OCI-LY1 (cell line): ENCODE measurements at regions not wholly inside any gene's neighbourhood (a gene's known extent, or its start where the extent isn't known, plus 50 kb on each side); places are given as distances from the start of the nearest gene placed in this dataset.

ENCODE experiments used
- H2AFZ ChIP-seq: fragments of 200-600 bp; sonication (generic), shearing (Covaris generic); 2 replicates; pipeline ENCODE4 v1.6.0; 2014; ENCODE audit warnings: antibody characterized with exemption, mild to moderate bottlenecking, low read length
- H3F3A ChIP-seq: fragments of 200-600 bp; sonication (generic), shearing (Covaris generic); 2 replicates; pipeline ENCODE4 v1.6.0; 2014; ENCODE audit warnings: mild to moderate bottlenecking, antibody characterized with exemption, low read length, moderate library complexity; ENCODE audit not compliant: insufficient read depth
- H3K27ac ChIP-seq: fragments of 200-600 bp; sonication (generic); 2 replicates; pipeline ENCODE4 v1.5.1; 2014; ENCODE audit warnings: low read length, mixed run types, mild to moderate bottlenecking, low read depth; ENCODE audit not compliant: poor library complexity, severe bottlenecking
- H3K27me3 ChIP-seq: fragments of 200-600 bp; sonication (generic); 2 replicates; pipeline ENCODE4 v1.6.0; 2014; ENCODE audit warnings: antibody characterized with exemption, mild to moderate bottlenecking, low read length, moderate library complexity; ENCODE audit not compliant: insufficient read depth
- H3K36me3 ChIP-seq: fragments of 200-600 bp; sonication (generic); 2 replicates; pipeline ENCODE4 v1.6.1; 2014; ENCODE audit warnings: mild to moderate bottlenecking, antibody characterized with exemption, low read length, moderate library complexity, mixed read lengths; ENCODE audit not compliant: insufficient read depth
- H3K4me1 ChIP-seq: fragments of 200-600 bp; sonication (generic); 2 replicates; pipeline ENCODE4 v1.5.1; 2014; ENCODE audit warnings: mild to moderate bottlenecking, low read length, moderate library complexity; ENCODE audit not compliant: insufficient read depth, severe bottlenecking
- H3K4me2 ChIP-seq: fragments of 200-600 bp; sonication (generic), shearing (Covaris generic); 2 replicates; pipeline ENCODE4 v1.6.1; 2014; ENCODE audit warnings: low read length
- H3K4me3 ChIP-seq: fragments of 200-600 bp; sonication (generic); 2 replicates; pipeline ENCODE4 v1.5.1; 2014; ENCODE audit warnings: low read length, low read depth, mild to moderate bottlenecking, mixed read lengths; ENCODE audit not compliant: poor library complexity, severe bottlenecking
- H3K79me2 ChIP-seq: fragments of 200-600 bp; shearing (Covaris generic); 2 replicates; pipeline ENCODE4 v1.6.1; 2016; ENCODE audit warnings: mixed run types, low read length, mixed read lengths; ENCODE audit not compliant: insufficient read depth
- H3K9ac ChIP-seq: fragments of 200-600 bp; sonication (generic), shearing (Covaris generic); 2 replicates; pipeline ENCODE4 v1.6.1; 2014; ENCODE audit warnings: mild to moderate bottlenecking, low read length, mixed read lengths
- H3K9me2 ChIP-seq: fragments of 200-600 bp; sonication (generic), shearing (Covaris generic); 2 replicates; pipeline ENCODE4 v1.6.1; 2014; ENCODE audit warnings: low read depth, mild to moderate bottlenecking, low read length, mixed read lengths
- H3K9me3 ChIP-seq: fragments of 200-600 bp; shearing (Covaris generic); 2 replicates; pipeline ENCODE4 v1.6.1; 2014; ENCODE audit warnings: low read length, mixed read lengths
- H4K20me1 ChIP-seq: fragments of 200-600 bp; sonication (generic), shearing (Covaris generic); 2 replicates; pipeline ENCODE4 v1.6.0; 2016; ENCODE audit warnings: mild to moderate bottlenecking, low read length; ENCODE audit not compliant: insufficient read depth
- EZH2 ChIP-seq: fragments of 200-600 bp; sonication (generic), shearing (Covaris generic); IDR thresholded peaks from 2 replicates; pipeline ENCODE4 v1.8.0; 2017; ENCODE audit warnings: borderline replicate concordance, mixed run types, mild to moderate bottlenecking, antibody characterized with exemption, low read length, moderate library complexity, mixed read lengths
- TF ChIP-seq, protein P1 (sequence below): fragments of 200-600 bp; sonication (generic), shearing (Covaris generic); IDR thresholded peaks from 2 replicates; pipeline ENCODE4 v1.5.1; 2017; ENCODE audit warnings: mild to moderate bottlenecking, antibody characterized with exemption, low read length, moderate library complexity, mixed read lengths

DNA sequence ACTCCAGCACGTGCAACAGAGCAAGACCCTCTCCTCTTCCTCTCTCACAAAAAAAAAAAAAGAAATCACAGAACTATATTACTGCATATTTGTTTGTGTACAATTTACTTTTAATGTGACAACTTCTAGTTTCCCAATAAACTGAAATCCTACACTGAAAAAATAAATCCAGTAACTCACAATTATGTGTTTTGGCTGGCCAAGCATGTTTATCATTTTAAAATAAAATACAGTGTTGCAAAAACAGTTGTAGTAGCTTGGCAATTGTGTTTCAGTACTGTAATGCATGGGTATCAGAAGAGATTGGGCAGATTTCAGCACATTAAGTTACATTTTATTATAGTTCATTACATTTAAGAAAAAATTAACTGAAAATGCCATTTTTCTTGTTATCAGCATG, 344.9 kb downstream of the ETS1 start:
- Histone ChIP-seq H3K4me1 (no peaks in the 10 kb centered on the region), H3K9ac (no peak overlapping the region), H3K9me2 (no peaks in the 10 kb centered on the region), H3F3A (no peaks in the 10 kb centered on the region), H4K20me1 (no peaks in the 10 kb centered on the region), H2AFZ (no peak overlapping the region), H3K4me2 (no peak overlapping the region), H3K79me2 (no peaks in the 10 kb centered on the region), H3K4me3 (no peak overlapping the region), H3K27me3 (no peaks in the 10 kb centered on the region), H3K27ac (no peak overlapping the region), H3K9me3 (no peaks in the 10 kb centered on the region), H3K36me3 (no peaks in the 10 kb centered on the region)
- TF ChIP-seq, protein P1, sequence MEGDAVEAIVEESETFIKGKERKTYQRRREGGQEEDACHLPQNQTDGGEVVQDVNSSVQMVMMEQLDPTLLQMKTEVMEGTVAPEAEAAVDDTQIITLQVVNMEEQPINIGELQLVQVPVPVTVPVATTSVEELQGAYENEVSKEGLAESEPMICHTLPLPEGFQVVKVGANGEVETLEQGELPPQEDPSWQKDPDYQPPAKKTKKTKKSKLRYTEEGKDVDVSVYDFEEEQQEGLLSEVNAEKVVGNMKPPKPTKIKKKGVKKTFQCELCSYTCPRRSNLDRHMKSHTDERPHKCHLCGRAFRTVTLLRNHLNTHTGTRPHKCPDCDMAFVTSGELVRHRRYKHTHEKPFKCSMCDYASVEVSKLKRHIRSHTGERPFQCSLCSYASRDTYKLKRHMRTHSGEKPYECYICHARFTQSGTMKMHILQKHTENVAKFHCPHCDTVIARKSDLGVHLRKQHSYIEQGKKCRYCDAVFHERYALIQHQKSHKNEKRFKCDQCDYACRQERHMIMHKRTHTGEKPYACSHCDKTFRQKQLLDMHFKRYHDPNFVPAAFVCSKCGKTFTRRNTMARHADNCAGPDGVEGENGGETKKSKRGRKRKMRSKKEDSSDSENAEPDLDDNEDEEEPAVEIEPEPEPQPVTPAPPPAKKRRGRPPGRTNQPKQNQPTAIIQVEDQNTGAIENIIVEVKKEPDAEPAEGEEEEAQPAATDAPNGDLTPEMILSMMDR = no peak
- no peak for TF ChIP-seq EZH2

DNA sequence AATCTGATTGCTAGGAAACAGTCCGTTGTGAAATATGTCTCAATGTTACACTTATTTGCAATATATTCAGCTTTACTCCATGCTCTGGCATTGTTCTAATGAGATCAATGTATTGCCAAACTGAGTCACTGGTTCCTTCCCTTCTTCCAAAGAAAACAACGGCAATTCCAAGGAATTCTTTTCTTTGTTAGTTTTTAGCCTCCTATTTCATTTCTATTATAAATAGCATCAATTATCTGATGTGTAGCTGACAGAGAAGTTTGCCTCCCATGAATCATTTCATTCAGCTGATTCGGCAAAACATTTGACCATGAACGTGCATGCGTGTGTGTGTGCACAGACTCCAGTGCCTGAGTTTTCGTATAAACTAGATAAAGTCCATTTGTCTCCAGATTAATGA, 346.8 kb downstream of the ETS1 start:
- no peak overlapping the region for H2AFZ ChIP-seq
- no peaks in the 10 kb centered on the region for H3K79me2 ChIP-seq
- no peaks in the 10 kb centered on the region for H3K4me1 ChIP-seq
- H3K27ac ChIP-seq = no peak overlapping the region
- H3K36me3 ChIP-seq = no peaks in the 10 kb centered on the region
- no peaks in the 10 kb centered on the region for H3F3A ChIP-seq
- H3K4me3 ChIP-seq = no peak overlapping the region
- H3K27me3 ChIP-seq = no peaks in the 10 kb centered on the region
- no peaks in the 10 kb centered on the region for H3K9me3 ChIP-seq
- no peak overlapping the region for H3K9ac ChIP-seq
- H4K20me1 ChIP-seq = no peaks in the 10 kb centered on the region
- no peaks in the 10 kb centered on the region for H3K9me2 ChIP-seq
- TF ChIP-seq, protein P1 = no peak
- TF ChIP-seq EZH2 = no peak
- no peak overlapping the region for H3K4me2 ChIP-seq

DNA sequence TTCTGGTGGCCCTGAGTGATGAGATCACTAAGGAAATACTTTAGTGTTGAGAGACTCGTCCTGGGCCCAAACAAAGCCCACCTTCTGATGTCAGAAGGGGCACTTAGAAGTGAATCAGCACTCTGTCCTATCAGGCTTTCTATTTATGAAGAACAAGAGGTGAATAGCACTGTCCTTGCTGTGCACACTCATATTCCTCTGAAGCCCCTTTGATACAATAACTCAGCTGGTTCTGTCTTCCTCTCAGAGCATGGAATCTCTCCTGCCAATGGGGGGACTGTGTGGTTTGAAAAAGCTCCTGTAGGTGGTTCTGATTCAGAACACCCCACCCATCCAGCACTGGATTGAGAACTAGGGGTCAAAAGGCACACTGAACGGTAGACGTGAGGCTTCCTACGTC, 348.1 kb downstream of the ETS1 start:
- Histone ChIP-seq H3K9me2 (no peaks in the 10 kb centered on the region), H3K9ac (no peak overlapping the region), H3F3A (no peaks in the 10 kb centered on the region), H4K20me1 (no peaks in the 10 kb centered on the region), H3K36me3 (no peaks in the 10 kb centered on the region), H3K4me1 (no peaks in the 10 kb centered on the region), H3K27ac (no peak overlapping the region), H3K27me3 (no peaks in the 10 kb centered on the region), H3K79me2 (no peaks in the 10 kb centered on the region), H3K4me2 (no peak overlapping the region), H3K4me3 (no peak overlapping the region), H2AFZ (no peak overlapping the region), H3K9me3 (no peaks in the 10 kb centered on the region)
- TF ChIP-seq EZH2 = no peak
- TF ChIP-seq, protein P1 = no peak
